HFFc6 (cell line): ENCODE measurements at regions not wholly inside any gene's neighbourhood (a gene's known extent, or its start where the extent isn't known, plus 50 kb on each side); places are given as distances from the start of the nearest gene placed in this dataset.

Source experiments
- DNase-seq: peaks from one replicate; pipeline ENCODE4 v3.0.0-alpha.2; 2018
- H3K27ac Mint-ChIP-seq: 2 replicates; pipeline ENCODE4 v1.8.0; 2020; ENCODE audit warnings: mild to moderate bottlenecking, mixed read lengths
- H3K27me3 Mint-ChIP-seq: 2 replicates; pipeline ENCODE4 v1.8.0; 2021; ENCODE audit warnings: mild to moderate bottlenecking, moderate library complexity, mixed read lengths; ENCODE audit not compliant: insufficient read depth
- H3K36me3 Mint-ChIP-seq: 2 replicates; pipeline ENCODE4 v1.8.0; 2021; ENCODE audit warnings: low read depth, mixed read lengths
- H3K4me1 Mint-ChIP-seq: 2 replicates; pipeline ENCODE4 v1.8.0; 2020; ENCODE audit warnings: low read depth, mixed read lengths
- H3K4me3 Mint-ChIP-seq: 2 replicates; pipeline ENCODE4 v1.8.0; 2020; ENCODE audit warnings: mild to moderate bottlenecking, moderate library complexity, mixed read lengths
- H3K9me3 Mint-ChIP-seq: 2 replicates; pipeline ENCODE4 v1.8.0; 2020; ENCODE audit warnings: mild to moderate bottlenecking, mixed read lengths
- CTCF ChIP-seq: fragments of 200-600 bp; sonication (generic); IDR thresholded peaks from 2 replicates; pipeline ENCODE4 v1.5.0; 2021; ENCODE audit warnings: antibody characterized with exemption, mild to moderate bottlenecking

DNA sequence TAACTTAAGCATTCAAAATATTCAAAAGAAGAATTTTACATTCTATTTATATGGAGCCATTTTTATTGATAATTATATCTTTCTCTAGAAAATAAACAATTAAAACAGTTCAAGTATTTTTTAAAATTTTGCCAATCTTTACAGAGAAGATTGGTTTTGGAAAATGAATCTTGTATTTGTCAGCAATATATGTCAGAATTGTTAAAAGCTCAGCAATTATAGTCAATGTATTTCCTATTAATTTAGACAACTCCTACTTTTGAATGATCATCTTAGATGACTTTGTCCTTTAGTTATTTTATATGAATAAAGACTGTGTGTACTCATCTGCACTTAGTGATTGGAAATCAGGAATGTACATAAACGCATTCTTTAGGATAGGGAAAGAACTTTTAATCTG is 223.9 kb upstream of the MAD2L1 start:
- Mint-ChIP-seq H3K36me3 (no peaks in the 10 kb centered on the region), H3K4me3 (no peak overlapping the region), H3K27me3 (no peaks in the 10 kb centered on the region), H3K9me3 (peaks cover 13% of the 10 kb centered on the region; the same call in 1 of the 2 replicates), H3K27ac (no peak overlapping the region), H3K4me1 (no peaks in the 10 kb centered on the region)
- TF ChIP-seq CTCF: no peak
- no peak for DNase-seq

GRCh38 chr4:120286813-120287212 is 220.2 kb upstream of the MAD2L1 start:
- no peak for DNase-seq
- no peaks in the 10 kb centered on the region for H3K36me3 Mint-ChIP-seq
- no peak for TF ChIP-seq CTCF
- H3K27ac Mint-ChIP-seq: no peak overlapping the region
- no peaks in the 10 kb centered on the region for H3K4me1 Mint-ChIP-seq
- no peaks in the 10 kb centered on the region for H3K27me3 Mint-ChIP-seq
- H3K9me3 Mint-ChIP-seq: peaks cover 10% of the 10 kb centered on the region
- H3K4me3 Mint-ChIP-seq: no peak overlapping the region

- no peak for DNase-seq
- Mint-ChIP-seq H3K27me3 (no peaks in the 10 kb centered on the region), H3K4me3 (no peak overlapping the region), H3K4me1 (no peaks in the 10 kb centered on the region), H3K9me3 (peaks cover 23% of the 10 kb centered on the region), H3K36me3 (no peaks in the 10 kb centered on the region), H3K27ac (no peak overlapping the region)
- no peak for TF ChIP-seq CTCF
Observed at GRCh38 chr4:120281581-120281980, 214.9 kb upstream of the MAD2L1 start.

DNA sequence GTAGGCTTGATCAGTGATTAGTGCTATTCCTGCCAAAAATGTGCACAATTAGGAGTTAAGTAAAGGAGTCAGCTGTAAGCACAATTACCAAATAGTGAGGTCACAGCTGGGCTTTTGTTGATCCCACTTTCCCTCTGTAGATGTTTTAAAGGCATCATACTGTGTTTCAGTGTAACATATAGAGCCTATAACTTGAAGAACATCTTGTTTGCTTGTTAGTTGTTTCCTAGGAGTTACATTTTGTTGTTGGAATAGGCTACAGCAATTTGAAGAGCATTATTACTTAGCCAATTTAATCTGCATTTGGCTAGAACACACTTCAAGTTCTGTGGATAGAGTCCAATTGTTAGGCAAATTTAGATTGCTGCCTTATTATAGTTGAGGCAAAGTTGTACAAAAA is 210.7 kb upstream of the MAD2L1 start:
- no peak for DNase-seq
- no peak overlapping the region for H3K4me3 Mint-ChIP-seq
- H3K27me3 Mint-ChIP-seq: no peaks in the 10 kb centered on the region
- no peak for TF ChIP-seq CTCF
- no peaks in the 10 kb centered on the region for H3K4me1 Mint-ChIP-seq
- peaks cover 30% of the 10 kb centered on the region for H3K9me3 Mint-ChIP-seq
- no peaks in the 10 kb centered on the region for H3K36me3 Mint-ChIP-seq
- no peak overlapping the region for H3K27ac Mint-ChIP-seq

DNA sequence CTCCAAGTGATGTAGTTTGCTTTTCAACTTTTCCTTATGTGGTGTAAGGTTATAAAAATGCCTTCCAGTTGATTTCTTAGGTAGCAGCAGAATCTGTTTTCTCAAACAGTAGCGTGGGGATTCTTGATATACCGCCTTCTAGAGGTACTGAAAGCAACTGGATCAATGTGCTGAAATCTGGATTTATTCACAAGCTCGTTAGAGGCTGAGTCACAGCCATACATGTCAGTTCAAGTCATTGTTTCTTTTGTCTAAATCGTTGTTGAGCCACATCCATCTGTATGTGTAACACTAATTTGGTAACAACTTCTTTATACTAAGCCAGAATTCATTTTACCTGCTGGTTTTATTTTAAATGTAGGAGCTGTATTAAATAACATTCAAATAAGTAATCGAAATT is 200.0 kb upstream of the MAD2L1 start:
- H3K4me3 Mint-ChIP-seq: no peak overlapping the region
- H3K9me3 Mint-ChIP-seq: peaks cover 26% of the 10 kb centered on the region
- no peaks in the 10 kb centered on the region for H3K4me1 Mint-ChIP-seq
- H3K36me3 Mint-ChIP-seq: no peaks in the 10 kb centered on the region
- no peak overlapping the region for H3K27ac Mint-ChIP-seq
- DNase-seq: no peak
- no peak for TF ChIP-seq CTCF
- H3K27me3 Mint-ChIP-seq: no peaks in the 10 kb centered on the region

DNA sequence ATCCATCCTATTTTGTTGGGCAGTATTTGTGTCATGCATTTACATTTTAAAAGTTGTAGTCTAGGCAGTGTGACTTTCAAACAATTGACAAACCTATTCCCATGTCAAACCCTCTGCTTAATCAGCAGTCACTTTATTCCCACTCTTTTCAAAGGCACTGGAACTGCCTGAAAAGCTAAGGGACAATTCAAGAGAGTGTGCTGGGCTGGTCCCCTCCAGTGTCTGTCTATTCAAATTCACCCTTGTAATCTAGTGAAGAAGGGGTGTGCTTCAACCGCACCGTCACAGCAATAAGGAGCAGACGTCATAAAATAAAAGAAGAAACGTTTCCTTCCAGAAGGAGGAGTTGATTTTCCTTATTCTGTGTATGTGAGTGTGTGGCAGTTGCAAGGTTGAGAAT is 197.0 kb upstream of the MAD2L1 start:
- no peaks in the 10 kb centered on the region for H3K27me3 Mint-ChIP-seq
- no peak overlapping the region for H3K27ac Mint-ChIP-seq
- H3K36me3 Mint-ChIP-seq: no peaks in the 10 kb centered on the region
- H3K4me1 Mint-ChIP-seq: no peaks in the 10 kb centered on the region
- H3K9me3 Mint-ChIP-seq: peaks cover 40% of the 10 kb centered on the region
- no peak for TF ChIP-seq CTCF
- DNase-seq: no peak
- H3K4me3 Mint-ChIP-seq: no peak overlapping the region
